Activated CD4-positive, alpha-beta T cell treated with anti-CD3 and anti-CD28 coated beads, Interleukin-2, Interleukin-4, amounts not matched to agents 100 ng/mL and 50 ng/mL, durations not matched to agents 16 hours and 8 hours (primary cell): ENCODE measurements at regions not wholly inside any gene's neighbourhood (a gene's known extent, or its start where the extent isn't known, plus 50 kb on each side); places are given as distances from the start of the nearest gene placed in this dataset.

ENCODE experiments used
- DNase-seq: peaks from one replicate; pipeline ENCODE4 v3.0.0-alpha.2; 2020; ENCODE audit warnings: low spot score

- no peak for DNase-seq
These were observed 488.9 kb downstream of the SH2D4B start for GRCh38 chr10:81026591-81026990.

GRCh38 chr10:81027223-81027622 is 489.5 kb downstream of the SH2D4B start:
- no peak for DNase-seq

GRCh38 chr10:81027706-81028105 is 490.0 kb downstream of the SH2D4B start:
- no peak for DNase-seq

- DNase-seq = no peak
These were observed 494.1 kb downstream of the SH2D4B start for GRCh38 chr10:81031774-81032173.

- no peak for DNase-seq
These were observed 496.7 kb downstream of the SH2D4B start for GRCh38 chr10:81034383-81034782.

- peak; percentile 2 for DNase-seq
These were observed 498.6 kb downstream of the SH2D4B start for GRCh38 chr10:81036257-81036656.

- no peak for DNase-seq
These were observed 502.3 kb downstream of the SH2D4B start for GRCh38 chr10:81040031-81040430.

GRCh38 chr10:81040940-81041339 is 503.2 kb downstream of the SH2D4B start:
- no peak for DNase-seq

- DNase-seq = no peak
These were observed 504.9 kb downstream of the SH2D4B start for GRCh38 chr10:81042647-81043046.

GRCh38 chr10:81065474-81065873 is 527.8 kb downstream of the SH2D4B start:
- DNase-seq = no peak

GRCh38 chr10:81068460-81068859 is 530.8 kb downstream of the SH2D4B start:
- no peak for DNase-seq

GRCh38 chr10:81071087-81071796 is 533.5 kb downstream of the SH2D4B start:
- no peak for DNase-seq

GRCh38 chr10:81073155-81073554 is 535.5 kb downstream of the SH2D4B start:
- no peak for DNase-seq

- DNase-seq = no peak
These were observed 544.4 kb downstream of the SH2D4B start for GRCh38 chr10:81081887-81082620.

- no peak for DNase-seq
These were observed 545.1 kb downstream of the SH2D4B start for GRCh38 chr10:81082621-81083376.

- DNase-seq = no peak
These were observed 555.4 kb downstream of the SH2D4B start for GRCh38 chr10:81093056-81093455.

GRCh38 chr10:81095238-81095637 is 557.5 kb downstream of the SH2D4B start:
- DNase-seq = no peak

- no peak for DNase-seq
These were observed 558.9 kb downstream of the SH2D4B start for GRCh38 chr10:81096558-81096957.

GRCh38 chr10:81101062-81101461 is 563.4 kb downstream of the SH2D4B start:
- DNase-seq = no peak

- DNase-seq = no peak
These were observed 566.8 kb downstream of the SH2D4B start for GRCh38 chr10:81104494-81104893.

GRCh38 chr10:81108516-81109199 is 571.0 kb downstream of the SH2D4B start:
- DNase-seq = no peak

- DNase-seq = no peak
These were observed 571.6 kb downstream of the SH2D4B start for GRCh38 chr10:81109200-81109752.
